Subcutaneous abdominal adipose tissue (tissue), 5 donors: ENCODE measurements at regions not wholly inside any gene's neighbourhood (a gene's known extent, or its start where the extent isn't known, plus 50 kb on each side); places are given as distances from the start of the nearest gene placed in this dataset.

Source experiments
- H3K27ac ChIP-seq: one replicate; pipeline ENCODE4 v1.7.0; 2013; ENCODE audit warnings: low read depth, mild to moderate bottlenecking, inconsistent platforms, low read length, moderate library complexity
- H3K27me3 ChIP-seq, 5 donors: one replicate each; pipeline ENCODE4 v1.7.0; 2013; ENCODE audit warnings: low read length in 5 of 5, inconsistent platforms in 1 of 5; ENCODE audit not compliant: control insufficient read depth in 5 of 5, insufficient read depth in 4 of 5
- H3K36me3 ChIP-seq, 5 donors: one replicate each; pipeline ENCODE4 v1.7.0; 2013; ENCODE audit warnings: low read length in 5 of 5; ENCODE audit not compliant: control insufficient read depth in 5 of 5, insufficient read depth in 5 of 5
- H3K4me1 ChIP-seq, 5 donors: one replicate each; pipeline ENCODE4 v1.7.0; 2013; ENCODE audit warnings: low read length in 5 of 5, mild to moderate bottlenecking in 3 of 5, moderate library complexity in 1 of 5; ENCODE audit not compliant: control insufficient read depth in 5 of 5, insufficient read depth in 5 of 5
- H3K4me3 ChIP-seq, 5 donors: one replicate each; pipeline ENCODE4 v1.7.0; 2013; ENCODE audit warnings: low read length in 5 of 5, low read depth in 1 of 5
- H3K9ac ChIP-seq, 5 donors: one replicate each; pipeline ENCODE4 v1.7.0; 2013; ENCODE audit warnings: low read length in 5 of 5, mild to moderate bottlenecking in 4 of 5, moderate library complexity in 3 of 5
- H3K9me3 ChIP-seq, 5 donors: one replicate each; pipeline ENCODE4 v1.7.0; 2013; ENCODE audit warnings: low read length in 5 of 5; ENCODE audit not compliant: control insufficient read depth in 5 of 5
- donor health status: healthy.
- donor health status: healthy.
- donor health status: healthy.
- donor health status: healthy.
- donor health status: healthy.

DNA sequence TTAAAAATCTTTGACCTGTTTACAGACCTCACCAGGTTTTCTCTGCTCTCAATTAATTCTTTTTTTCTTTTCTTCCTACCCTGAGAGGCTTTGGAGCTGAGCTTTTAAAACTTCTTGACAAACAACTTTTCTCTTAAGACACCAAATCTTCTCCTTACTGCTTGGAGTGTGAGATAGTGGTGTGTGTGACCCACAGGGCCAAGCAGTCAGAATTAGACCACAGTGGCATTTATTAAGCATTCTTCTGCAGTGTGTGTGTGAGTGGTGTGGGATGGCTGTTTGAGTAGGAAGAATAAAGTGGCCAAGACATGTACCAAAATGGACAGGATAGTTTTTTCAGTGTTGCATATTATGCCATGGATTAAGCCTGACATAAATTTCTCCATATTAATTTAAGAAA, 665.1 kb downstream of the RAPGEF2 start:
- Histone ChIP-seq H3K27me3 (no peaks in the 10 kb centered on the region), H3K9me3 (no peaks in the 10 kb centered on the region), H3K4me1 (no peaks in the 10 kb centered on the region), H3K9ac (no peak overlapping the region), H3K4me3 (no peak overlapping the region), H3K36me3 (no peaks in the 10 kb centered on the region), H3K27ac (no peak overlapping the region)

DNA sequence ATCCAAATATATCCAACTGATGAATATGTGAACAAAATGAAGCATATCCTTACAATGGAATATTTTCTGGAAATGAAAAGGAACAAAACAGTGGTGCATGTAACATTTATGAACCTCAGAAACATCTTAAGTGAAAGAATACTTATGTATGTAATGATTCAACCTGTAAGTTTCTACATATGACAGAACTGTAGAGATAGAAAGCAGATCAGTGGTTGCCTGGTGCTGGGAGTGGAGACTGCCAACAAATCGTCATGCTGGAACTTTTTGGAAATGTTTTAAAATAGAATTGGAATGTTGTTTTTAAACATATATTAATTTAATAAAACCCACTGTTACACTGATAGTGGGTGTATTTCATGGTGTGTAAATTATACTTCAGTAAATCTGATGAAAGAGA, 667.5 kb downstream of the RAPGEF2 start:
- no peaks in the 10 kb centered on the region for H3K9me3 ChIP-seq
- no peaks in the 10 kb centered on the region for H3K36me3 ChIP-seq
- no peak overlapping the region for H3K27ac ChIP-seq
- H3K9ac ChIP-seq: no peak overlapping the region
- H3K4me1 ChIP-seq: no peaks in the 10 kb centered on the region
- H3K27me3 ChIP-seq: no peaks in the 10 kb centered on the region
- H3K4me3 ChIP-seq: no peak overlapping the region

- H3K27me3 ChIP-seq: no peaks in the 10 kb centered on the region
Observed at GRCh38 chr4:159770969-159771368, 668.1 kb downstream of the RAPGEF2 start.

GRCh38 chr4:159776961-159777360, 674.1 kb downstream of the RAPGEF2 start:
- no peak overlapping the region for H3K27ac ChIP-seq
- no peaks in the 10 kb centered on the region for H3K4me1 ChIP-seq
- H3K9me3 ChIP-seq: no peaks in the 10 kb centered on the region
- no peak overlapping the region for H3K4me3 ChIP-seq
- no peak overlapping the region for H3K9ac ChIP-seq
- no peaks in the 10 kb centered on the region for H3K36me3 ChIP-seq
- H3K27me3 ChIP-seq: no peaks in the 10 kb centered on the region

More at GRCh38 chr4:159770969-159771368, 668.1 kb downstream of the RAPGEF2 start:
- H3K9me3 ChIP-seq: no peaks in the 10 kb centered on the region
- H3K9ac ChIP-seq: no peak overlapping the region
- no peak overlapping the region for H3K4me3 ChIP-seq
- H3K36me3 ChIP-seq: no peaks in the 10 kb centered on the region
- no peak overlapping the region for H3K27ac ChIP-seq
- no peaks in the 10 kb centered on the region for H3K4me1 ChIP-seq

GRCh38 chr4:159777689-159778088, 674.8 kb downstream of the RAPGEF2 start:
- Histone ChIP-seq H3K9ac (no peak overlapping the region), H3K4me3 (no peak overlapping the region), H3K27me3 (no peaks in the 10 kb centered on the region), H3K9me3 (no peaks in the 10 kb centered on the region), H3K36me3 (no peaks in the 10 kb centered on the region), H3K27ac (no peak overlapping the region), H3K4me1 (no peaks in the 10 kb centered on the region)

GRCh38 chr4:159778298-159778697, 675.4 kb downstream of the RAPGEF2 start:
- Histone ChIP-seq H3K4me1 (no peaks in the 10 kb centered on the region), H3K36me3 (no peaks in the 10 kb centered on the region), H3K4me3 (no peak overlapping the region), H3K27ac (no peak overlapping the region), H3K27me3 (no peaks in the 10 kb centered on the region), H3K9ac (no peak overlapping the region), H3K9me3 (no peaks in the 10 kb centered on the region)

- no peaks in the 10 kb centered on the region for H3K36me3 ChIP-seq
- H3K9me3 ChIP-seq: no peaks in the 10 kb centered on the region
- no peaks in the 10 kb centered on the region for H3K27me3 ChIP-seq
- H3K27ac ChIP-seq: no peak overlapping the region
- no peak overlapping the region for H3K9ac ChIP-seq
- no peaks in the 10 kb centered on the region for H3K4me1 ChIP-seq
- H3K4me3 ChIP-seq: no peak overlapping the region
Observed at GRCh38 chr4:159779716-159780115, 676.8 kb downstream of the RAPGEF2 start.

DNA sequence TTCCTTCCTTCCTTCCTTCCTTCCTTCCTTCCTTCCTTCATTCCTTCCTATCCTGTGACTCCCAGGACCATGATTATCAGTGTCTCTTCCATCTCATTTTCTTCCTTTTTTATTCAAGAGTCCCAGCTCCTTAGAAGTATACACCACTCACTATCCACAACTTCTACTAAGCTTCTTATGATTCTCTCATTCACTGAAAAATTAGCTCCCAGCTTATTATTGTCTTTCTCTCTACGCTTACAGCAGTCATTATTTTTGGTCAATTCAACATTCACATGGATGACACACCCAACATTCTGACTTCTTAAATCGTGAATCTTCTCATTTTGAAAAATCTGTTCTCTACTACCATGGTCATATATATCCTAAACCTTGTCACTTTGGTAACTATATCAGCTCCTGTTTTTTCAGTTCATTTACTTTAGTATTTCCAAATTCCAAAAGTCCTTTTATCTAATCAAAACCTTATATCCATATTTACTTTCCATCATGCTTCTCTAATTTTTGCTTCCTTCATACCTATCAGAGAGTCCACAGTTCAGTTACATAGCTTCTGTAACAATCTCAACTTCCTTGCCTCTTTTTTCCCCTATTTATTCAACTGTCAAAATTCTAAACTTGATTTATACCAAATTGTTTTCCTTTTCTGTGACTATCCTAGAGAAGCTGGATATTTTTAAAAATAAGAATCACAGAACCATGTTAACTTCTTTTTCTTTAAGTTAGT, 677.5 kb downstream of the RAPGEF2 start:
- no peak overlapping the region for H3K27ac ChIP-seq
- H3K9ac ChIP-seq: no peak overlapping the region
- no peaks in the 10 kb centered on the region for H3K36me3 ChIP-seq
- no peak overlapping the region for H3K4me3 ChIP-seq
- no peaks in the 10 kb centered on the region for H3K4me1 ChIP-seq
- H3K27me3 ChIP-seq: no peaks in the 10 kb centered on the region
- H3K9me3 ChIP-seq: no peaks in the 10 kb centered on the region

- Histone ChIP-seq H3K27me3 (no peaks in the 10 kb centered on the region), H3K9ac (no peak overlapping the region), H3K4me1 (no peaks in the 10 kb centered on the region), H3K27ac (no peak overlapping the region), H3K9me3 (no peaks in the 10 kb centered on the region), H3K36me3 (no peaks in the 10 kb centered on the region), H3K4me3 (no peak overlapping the region)
Observed at GRCh38 chr4:159787901-159788300, 685.0 kb downstream of the RAPGEF2 start.

- H3K9ac ChIP-seq: no peak overlapping the region
- H3K4me3 ChIP-seq: no peak overlapping the region
- H3K4me1 ChIP-seq: no peaks in the 10 kb centered on the region
- H3K27ac ChIP-seq: no peak overlapping the region
- no peaks in the 10 kb centered on the region for H3K36me3 ChIP-seq
- no peaks in the 10 kb centered on the region for H3K27me3 ChIP-seq
- H3K9me3 ChIP-seq: no peaks in the 10 kb centered on the region
Observed at GRCh38 chr4:159791334-159791733, 688.5 kb downstream of the RAPGEF2 start.
